DND-41 (cell line): ENCODE measurements at regions not wholly inside any gene's neighbourhood (a gene's known extent, or its start where the extent isn't known, plus 50 kb on each side); places are given as distances from the start of the nearest gene placed in this dataset.

Source experiments
- CTCF ChIP-seq: IDR thresholded peaks from 2 replicates; pipeline ENCODE4 v1.5.1; 2012; ENCODE audit warnings: borderline replicate concordance, low read length, moderate library complexity, mild to moderate bottlenecking; ENCODE audit not compliant: poor library complexity, severe bottlenecking; ENCODE audit errors: extremely low read depth
- EZH2 ChIP-seq: IDR thresholded peaks from 3 replicates; pipeline ENCODE4 v1.6.1; 2012; ENCODE audit warnings: borderline replicate concordance, low read depth, mild to moderate bottlenecking, moderate library complexity, low read length, inconsistent platforms; ENCODE audit not compliant: severe bottlenecking

- no peak for TF ChIP-seq CTCF
- no peak for TF ChIP-seq EZH2
Measured at GRCh38 chr18:34631093-34631966, 78.8 kb upstream of the DTNA start.
